ENCODE measurements at regions not wholly inside any gene's neighbourhood (a gene's known extent, or its start where the extent isn't known, plus 50 kb on each side); places are given as distances from the start of the nearest gene placed in this dataset.
A peak's percentile ranks its signal among the peaks of the same experiment; 100 is the strongest.

DNA sequence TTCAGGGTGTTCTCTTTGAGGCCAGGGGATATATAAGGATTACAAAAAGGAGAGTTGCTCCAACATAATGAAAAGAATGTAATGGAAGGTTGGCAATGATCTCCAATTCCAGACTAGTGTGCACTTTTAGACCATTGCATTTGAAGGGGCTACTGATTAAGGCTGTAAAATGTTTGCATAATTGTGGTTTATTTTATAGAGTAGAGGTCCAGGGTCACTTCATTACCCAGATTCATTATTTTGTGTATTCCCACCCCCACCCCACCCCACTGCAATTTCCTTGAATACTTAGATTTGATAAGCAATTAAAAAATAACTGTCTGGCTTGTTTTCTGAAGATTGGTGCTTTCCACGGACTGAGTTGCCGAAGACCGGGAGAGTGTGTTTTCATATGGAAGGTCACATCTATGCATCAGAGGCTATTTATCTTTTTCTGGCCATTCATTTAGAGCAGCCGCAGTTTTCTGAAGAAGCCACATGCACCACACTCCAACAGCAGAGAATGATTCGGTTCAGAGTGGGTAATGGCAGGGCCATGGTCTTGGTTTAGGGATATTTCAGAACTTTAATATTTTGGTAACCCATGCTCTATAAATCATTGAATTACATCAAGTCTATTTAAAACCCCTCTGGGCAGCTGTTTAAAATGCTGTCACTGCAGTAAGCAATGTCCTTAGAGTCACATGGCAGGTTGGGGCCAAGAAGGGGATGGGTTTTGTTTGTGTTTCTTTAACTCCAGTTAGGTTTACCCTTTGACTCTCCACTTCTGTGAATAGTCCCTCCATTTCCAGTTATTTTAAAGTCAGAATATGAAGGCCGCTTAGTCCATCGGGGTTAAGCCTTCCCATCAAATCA, 94.6 kb downstream of the TMEM30B start:
- no peaks in the 10 kb centered on the region for H3K36me3 ChIP-seq
- H3K27ac ChIP-seq: no peak overlapping the region
- H3K9me3 ChIP-seq (replicated peaks): no peaks in the 10 kb centered on the region; the same call in none of the 2 replicates
- H3K4me1 ChIP-seq: peaks cover 47% of the 10 kb centered on the region
- no peak overlapping the region for H3K4me3 ChIP-seq
- H3K27me3 ChIP-seq: no peaks in the 10 kb centered on the region
- no peak for DNase-seq

DNA sequence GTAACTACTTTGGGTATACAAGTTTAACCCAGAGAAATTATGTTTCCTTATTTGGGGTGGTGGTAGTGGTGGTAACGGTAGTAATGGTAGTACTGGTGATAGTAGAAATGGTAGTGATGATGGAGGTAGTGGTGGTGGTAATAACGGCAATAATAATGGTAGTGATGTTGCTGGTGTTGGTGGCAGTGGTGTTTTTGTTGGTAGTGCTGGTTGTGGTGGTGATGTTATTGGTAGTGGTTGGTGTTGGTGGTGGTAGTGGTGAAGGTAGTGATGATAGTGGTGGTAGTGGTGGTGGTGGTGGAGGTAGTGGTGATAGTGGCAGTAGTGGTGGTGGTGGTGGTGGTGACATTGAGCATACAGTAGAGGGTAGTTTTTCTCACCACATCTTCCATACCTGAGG, 95.6 kb downstream of the TMEM30B start:
- DNase-seq: no peak
- Histone ChIP-seq H3K27ac (no peak overlapping the region), H3K36me3 (no peaks in the 10 kb centered on the region), H3K4me3 (no peak overlapping the region), H3K4me1 (peaks cover 40% of the 10 kb centered on the region), H3K9me3 (replicated peaks) (no peaks in the 10 kb centered on the region; the same call in 1 of the 2 replicates), H3K27me3 (no peaks in the 10 kb centered on the region)

DNA sequence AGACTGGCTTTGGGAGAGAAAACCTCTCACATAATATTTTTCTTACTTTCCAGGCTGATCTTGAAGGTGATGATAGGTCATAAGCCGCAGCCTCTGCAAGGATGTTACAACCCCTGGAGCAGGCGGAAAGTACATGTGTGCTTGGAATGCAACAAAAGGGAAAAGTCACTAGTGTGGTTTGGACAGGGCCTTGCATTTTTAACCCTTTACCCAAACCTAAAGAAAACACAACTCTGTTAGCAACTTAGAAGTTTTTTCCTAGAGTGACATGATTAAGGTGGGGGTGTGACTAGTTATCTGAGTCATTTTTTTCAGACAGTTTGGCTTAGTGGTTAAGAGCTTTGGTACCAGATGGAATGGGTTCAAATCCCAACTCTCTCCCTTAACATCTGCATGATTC, 97.0 kb downstream of the TMEM30B start:
- H3K27me3 ChIP-seq: no peaks in the 10 kb centered on the region
- no peaks in the 10 kb centered on the region; the same call in 1 of the 2 replicates for H3K9me3 ChIP-seq (replicated peaks)
- no peak for DNase-seq
- H3K27ac ChIP-seq: no peak overlapping the region
- H3K36me3 ChIP-seq: no peaks in the 10 kb centered on the region
- no peak overlapping the region for H3K4me3 ChIP-seq
- H3K4me1 ChIP-seq: peaks cover 39% of the 10 kb centered on the region

DNA sequence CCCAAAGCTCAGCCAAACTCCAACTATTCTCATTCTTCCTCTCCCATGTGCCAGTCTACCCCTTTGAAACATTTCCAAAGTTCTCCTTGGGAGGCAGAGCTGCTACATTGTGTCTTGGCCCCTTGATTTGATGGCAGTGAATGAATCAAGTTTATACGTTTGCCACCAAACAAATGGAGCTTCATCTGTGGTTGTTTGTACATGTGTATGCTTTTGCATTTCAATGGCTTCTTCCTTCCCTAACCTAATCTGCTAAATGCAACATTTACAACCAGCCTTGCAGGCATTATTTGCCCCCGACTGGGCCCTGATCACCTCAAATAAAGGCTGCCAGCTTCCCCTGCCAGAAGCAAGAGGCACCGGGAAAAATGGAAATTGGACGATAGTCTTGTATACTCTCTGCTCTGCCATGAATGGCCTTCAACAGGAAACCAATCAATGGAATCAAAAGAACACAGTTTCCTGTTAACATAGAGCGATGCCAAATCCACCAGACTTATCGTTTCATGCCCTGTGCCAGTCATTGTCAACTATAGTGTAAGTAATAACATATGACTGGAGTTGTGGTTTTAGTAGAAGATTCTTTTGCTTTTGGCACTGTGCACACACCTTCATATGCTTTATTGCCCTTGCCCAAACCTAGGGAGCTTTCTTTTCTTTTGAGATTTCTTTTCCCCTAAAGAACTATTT, 97.8 kb downstream of the TMEM30B start:
- H3K4me1 ChIP-seq: peaks cover 47% of the 10 kb centered on the region
- no peaks in the 10 kb centered on the region; the same call in 1 of the 2 replicates for H3K9me3 ChIP-seq (replicated peaks)
- no peaks in the 10 kb centered on the region for H3K36me3 ChIP-seq
- no peak overlapping the region for H3K27ac ChIP-seq
- no peaks in the 10 kb centered on the region for H3K27me3 ChIP-seq
- H3K4me3 ChIP-seq: no peak overlapping the region
- no peak for DNase-seq

DNA sequence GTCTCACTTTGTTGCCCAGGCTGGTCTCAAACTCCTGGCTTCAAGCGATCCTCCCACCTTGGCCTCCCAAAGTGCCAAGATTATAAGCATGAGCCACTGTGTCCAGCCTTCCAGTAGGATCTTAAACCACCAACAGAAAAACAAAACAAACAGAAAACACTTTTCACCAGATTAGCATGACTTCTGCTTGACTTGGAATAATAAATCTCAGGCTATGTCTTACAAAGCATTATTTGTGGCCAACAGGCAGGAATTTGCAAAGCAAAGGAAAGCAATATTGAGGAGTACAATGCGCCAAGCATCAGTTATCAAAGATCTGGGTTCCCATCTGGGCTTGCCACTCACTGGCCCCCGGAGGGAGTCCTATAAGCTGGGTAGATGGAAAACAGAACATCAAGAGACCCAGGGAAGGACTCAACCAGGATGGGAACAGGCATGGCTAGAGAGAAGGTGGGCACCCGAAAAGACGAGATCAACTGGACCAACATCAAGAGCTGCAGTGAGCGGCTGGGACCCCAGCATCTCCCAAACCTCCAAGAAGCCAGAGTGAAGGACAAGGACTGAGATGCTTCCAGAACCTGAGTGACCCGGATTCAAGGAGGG, 101.2 kb downstream of the TMEM30B start:
- peaks cover 46% of the 10 kb centered on the region for H3K4me1 ChIP-seq
- no peaks in the 10 kb centered on the region for H3K9me3 ChIP-seq (replicated peaks)
- DNase-seq: no peak
- H3K27me3 ChIP-seq: no peaks in the 10 kb centered on the region
- peak overlapping the region; percentile 76; the same call in 1 of the 2 replicates for H3K27ac ChIP-seq
- no peak overlapping the region for H3K4me3 ChIP-seq
- no peaks in the 10 kb centered on the region for H3K36me3 ChIP-seq

DNA sequence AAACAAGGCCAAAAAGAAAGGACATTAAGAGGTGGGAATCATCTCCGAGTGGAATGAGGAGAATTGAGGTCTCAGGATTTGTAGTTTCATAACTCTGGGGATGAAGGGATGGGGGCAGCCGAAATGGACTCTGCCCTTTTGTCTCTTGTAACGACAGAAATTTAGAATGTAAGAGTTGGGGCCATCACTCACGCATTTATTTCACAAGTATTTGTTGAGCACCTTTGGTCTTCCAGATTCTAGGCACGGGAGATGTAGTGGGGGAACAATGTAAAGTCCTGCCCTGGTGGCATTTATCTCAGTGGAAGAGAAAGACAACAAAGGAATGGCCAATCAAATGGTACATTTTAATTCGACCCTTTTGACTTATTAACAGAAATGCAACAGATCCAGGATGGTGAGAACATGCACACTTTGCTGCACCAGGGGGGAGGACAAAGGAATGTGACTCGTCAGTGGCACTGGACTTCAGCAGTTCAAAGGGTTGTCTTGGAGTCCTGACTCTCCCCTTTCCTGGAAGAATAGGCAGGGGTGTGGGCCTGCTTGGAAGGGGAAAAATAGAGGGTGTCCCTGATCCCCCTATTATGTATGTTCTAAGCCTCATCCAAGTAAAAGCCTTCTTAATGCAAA, 102.0 kb downstream of the TMEM30B start:
- no peaks in the 10 kb centered on the region for H3K27me3 ChIP-seq
- no peaks in the 10 kb centered on the region for H3K36me3 ChIP-seq
- DNase-seq: no peak
- H3K9me3 ChIP-seq (replicated peaks): no peaks in the 10 kb centered on the region
- peaks cover 47% of the 10 kb centered on the region for H3K4me1 ChIP-seq
- H3K4me3 ChIP-seq: no peak overlapping the region
- peak overlapping the region; percentile 76 for H3K27ac ChIP-seq

DNA sequence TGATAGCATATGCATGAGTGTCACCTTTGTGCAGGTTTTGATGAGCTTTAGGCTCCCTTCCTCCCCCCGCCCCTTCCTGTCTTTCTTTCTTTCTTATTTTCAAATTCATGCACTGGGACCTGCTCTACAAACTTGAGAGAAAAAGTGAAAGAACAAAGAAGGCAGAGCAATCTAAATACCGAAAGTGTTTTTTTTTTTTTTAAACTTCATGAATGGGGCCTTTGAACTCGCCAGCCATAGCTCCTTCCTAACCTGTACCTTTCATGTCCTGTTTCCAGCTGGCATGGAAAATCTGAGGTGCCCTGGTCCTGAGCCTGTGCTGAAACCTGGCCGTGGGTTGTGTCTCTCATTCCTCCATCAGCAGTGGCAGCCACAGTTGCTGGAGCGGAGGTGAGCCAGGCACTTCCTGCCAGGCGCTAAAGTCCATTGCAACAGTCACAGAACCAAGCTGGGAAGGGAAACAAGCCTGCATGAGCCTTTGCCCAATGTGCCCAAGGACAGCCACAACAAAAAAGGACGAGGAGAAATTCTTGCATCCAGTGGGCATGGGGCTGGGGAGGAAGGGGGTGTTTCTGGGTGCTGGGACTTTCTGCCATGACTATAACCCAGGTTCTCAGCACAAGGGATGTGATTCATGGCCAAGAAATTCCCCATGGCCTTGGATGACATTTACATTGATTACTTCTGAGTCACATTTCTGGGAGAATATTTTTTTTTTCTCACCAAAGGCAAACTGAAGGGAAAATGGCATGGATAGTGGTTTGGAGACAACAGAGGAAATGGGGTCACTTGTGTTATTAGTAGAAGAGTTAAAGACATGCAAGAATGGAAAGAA, 102.7 kb downstream of the TMEM30B start:
- DNase-seq: peak; percentile 47 to 52
- peak overlapping the region; percentile 76 for H3K27ac ChIP-seq
- no peaks in the 10 kb centered on the region for H3K9me3 ChIP-seq (replicated peaks)
- H3K36me3 ChIP-seq: no peaks in the 10 kb centered on the region
- H3K27me3 ChIP-seq: no peaks in the 10 kb centered on the region
- H3K4me3 ChIP-seq: no peak overlapping the region
- peaks cover 47% of the 10 kb centered on the region for H3K4me1 ChIP-seq

DNA sequence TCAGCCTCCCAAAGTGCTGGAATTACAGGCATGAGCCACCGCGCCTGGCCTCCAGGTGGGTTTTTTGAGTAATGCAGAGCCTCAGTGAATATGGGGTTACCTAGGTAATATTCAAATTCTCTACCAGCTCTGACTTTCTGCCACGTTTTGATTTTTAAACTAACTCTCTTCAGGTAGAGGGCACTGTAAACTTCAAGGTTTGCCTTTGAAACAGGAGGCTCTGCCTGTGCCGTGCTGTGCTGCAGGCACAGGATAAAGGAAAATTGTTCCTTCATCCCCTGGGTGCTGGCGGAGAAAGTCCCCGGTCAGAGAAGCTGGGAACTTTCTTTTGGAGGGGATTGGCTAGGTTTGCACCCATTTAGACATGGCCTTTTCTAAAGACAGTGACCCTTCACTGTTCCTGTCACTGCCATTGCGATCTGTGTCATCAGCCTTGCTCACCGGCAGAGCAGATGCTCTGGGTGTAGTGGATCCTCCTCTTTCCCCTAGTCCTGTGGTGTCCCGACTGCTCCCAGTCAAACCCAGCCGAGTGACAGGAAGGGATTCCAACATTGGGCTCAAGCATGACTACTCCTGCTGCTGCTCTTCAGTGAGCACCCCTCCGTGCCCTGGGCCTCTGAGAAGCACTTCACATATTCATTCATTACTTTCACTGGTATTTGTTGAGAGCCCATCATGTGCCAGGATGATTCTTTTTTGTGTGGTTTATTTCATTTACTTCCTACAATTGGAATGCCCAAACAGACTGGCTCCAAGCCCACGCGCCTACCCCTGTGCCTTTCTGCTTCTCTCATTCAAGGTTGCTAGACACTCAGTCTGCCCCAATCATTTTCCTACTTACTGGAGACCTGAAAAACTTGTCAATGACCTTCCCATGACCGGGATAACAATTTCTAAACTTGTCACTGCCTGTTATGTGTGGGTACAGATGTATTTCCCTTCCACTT, 103.6 kb downstream of the TMEM30B start:
- Histone ChIP-seq H3K4me1 (peaks cover 46% of the 10 kb centered on the region), H3K9me3 (replicated peaks) (peaks cover 8% of the 10 kb centered on the region; the same call in 1 of the 2 replicates), H3K36me3 (no peaks in the 10 kb centered on the region), H3K27ac (peak overlapping the region; percentile 76), H3K27me3 (no peaks in the 10 kb centered on the region), H3K4me3 (no peak overlapping the region)
- DNase-seq: no peak

DNA sequence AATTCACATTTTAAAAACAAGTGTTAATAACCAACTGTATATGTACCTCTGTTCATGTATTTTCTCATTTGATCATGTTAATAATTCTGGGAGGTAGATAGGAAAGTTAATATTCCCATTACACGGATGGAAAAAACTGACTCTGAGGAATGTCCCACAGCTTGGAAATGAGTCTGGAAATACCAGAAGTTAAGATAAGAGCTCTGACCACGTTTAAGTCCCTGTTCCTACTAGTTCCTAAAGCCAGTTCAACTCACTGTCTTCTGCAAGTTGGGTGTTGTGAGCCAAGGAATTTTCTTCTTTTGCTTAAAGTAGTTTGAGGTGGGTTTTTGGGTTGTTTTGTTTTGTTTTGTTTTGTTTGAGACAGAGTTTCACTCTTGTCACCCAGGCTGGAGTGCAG, 104.5 kb downstream of the TMEM30B start:
- no peak for DNase-seq
- no peak overlapping the region for H3K4me3 ChIP-seq
- H3K9me3 ChIP-seq (replicated peaks): peaks cover 8% of the 10 kb centered on the region; the same call in 1 of the 2 replicates
- no peaks in the 10 kb centered on the region for H3K27me3 ChIP-seq
- H3K4me1 ChIP-seq: peaks cover 46% of the 10 kb centered on the region
- no peaks in the 10 kb centered on the region for H3K36me3 ChIP-seq
- no peak overlapping the region for H3K27ac ChIP-seq

DNA sequence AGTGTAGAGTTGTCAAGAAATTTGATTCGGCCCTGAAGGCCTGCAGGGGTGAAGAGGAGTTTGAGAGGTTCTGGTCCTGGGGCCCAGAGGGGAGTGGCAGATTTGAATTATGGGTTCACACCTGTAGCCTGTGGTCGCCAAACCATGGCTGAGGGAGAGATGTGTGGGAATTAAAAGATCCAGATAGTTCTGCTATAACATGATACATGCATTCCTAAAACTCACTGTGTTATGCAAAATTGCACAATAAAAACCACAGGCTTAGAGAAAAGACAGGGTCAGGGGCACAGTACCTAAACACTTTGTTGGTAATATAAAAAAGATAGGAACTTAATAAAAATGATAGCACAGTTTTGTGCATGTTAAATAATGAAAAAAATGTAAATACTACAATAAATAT, 106.2 kb downstream of the TMEM30B start:
- H3K4me3 ChIP-seq: no peak overlapping the region
- H3K27ac ChIP-seq: peak overlapping the region; percentile 28
- H3K36me3 ChIP-seq: no peaks in the 10 kb centered on the region
- H3K9me3 ChIP-seq (replicated peaks): peaks cover 8% of the 10 kb centered on the region; the same call in 1 of the 2 replicates
- H3K4me1 ChIP-seq: peaks cover 46% of the 10 kb centered on the region
- DNase-seq: no peak
- no peaks in the 10 kb centered on the region for H3K27me3 ChIP-seq

DNA sequence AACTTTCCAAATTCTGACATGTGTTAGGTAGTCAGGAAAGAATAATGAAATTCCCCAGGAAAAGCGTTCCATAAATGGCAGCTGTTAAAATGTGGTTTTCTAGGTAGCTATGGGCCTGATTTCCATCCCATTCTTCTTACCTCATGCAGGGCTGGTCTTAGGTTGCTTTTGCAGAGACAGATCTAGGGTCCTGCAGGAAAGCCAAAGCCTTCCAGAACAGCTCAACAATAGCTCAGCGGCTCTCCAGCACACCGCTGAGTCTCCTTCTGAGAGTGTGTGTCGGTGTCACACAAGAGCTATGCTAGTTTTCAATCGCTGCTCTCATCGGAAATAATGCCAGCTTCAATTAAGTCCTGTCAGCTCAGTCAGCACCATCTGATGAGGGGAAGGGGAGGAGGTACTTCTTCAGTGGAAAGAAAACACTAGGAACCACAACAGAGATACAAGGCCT, 106.7 kb downstream of the TMEM30B start:
- peak overlapping the region; percentile 28 for H3K27ac ChIP-seq

DNA sequence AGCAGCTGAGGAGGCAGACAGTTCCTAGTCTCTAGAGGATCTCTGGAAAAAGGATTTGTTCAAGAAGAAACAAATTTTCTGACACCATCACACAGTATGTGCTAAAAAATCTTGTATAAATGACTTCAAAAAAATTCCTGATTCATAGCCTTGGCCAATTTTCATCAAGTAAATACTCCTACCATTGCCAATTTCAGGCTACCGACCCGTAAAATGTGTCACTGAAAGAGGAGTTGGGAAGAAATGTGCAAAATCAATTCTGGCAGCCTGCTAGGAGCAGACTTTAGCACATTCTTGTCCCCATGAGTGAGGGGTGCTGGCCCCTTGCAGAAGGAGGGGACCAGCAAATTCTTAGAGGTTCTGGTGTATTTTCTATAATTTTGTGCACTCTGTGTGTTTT, 109.4 kb downstream of the TMEM30B start:
- DNase-seq: no peak
- Histone ChIP-seq H3K27ac (no peak overlapping the region), H3K36me3 (no peaks in the 10 kb centered on the region), H3K4me1 (peaks cover 24% of the 10 kb centered on the region), H3K4me3 (no peak overlapping the region), H3K27me3 (no peaks in the 10 kb centered on the region), H3K9me3 (replicated peaks) (peaks cover 8% of the 10 kb centered on the region; the same call in 1 of the 2 replicates)

More for the DNA sequence above, 106.7 kb downstream of the TMEM30B start:
- no peaks in the 10 kb centered on the region for H3K27me3 ChIP-seq
- H3K36me3 ChIP-seq: no peaks in the 10 kb centered on the region
- H3K4me1 ChIP-seq: peaks cover 42% of the 10 kb centered on the region
- H3K4me3 ChIP-seq: no peak overlapping the region
- H3K9me3 ChIP-seq (replicated peaks): peaks cover 8% of the 10 kb centered on the region; the same call in 1 of the 2 replicates
- DNase-seq: no peak

DNA sequence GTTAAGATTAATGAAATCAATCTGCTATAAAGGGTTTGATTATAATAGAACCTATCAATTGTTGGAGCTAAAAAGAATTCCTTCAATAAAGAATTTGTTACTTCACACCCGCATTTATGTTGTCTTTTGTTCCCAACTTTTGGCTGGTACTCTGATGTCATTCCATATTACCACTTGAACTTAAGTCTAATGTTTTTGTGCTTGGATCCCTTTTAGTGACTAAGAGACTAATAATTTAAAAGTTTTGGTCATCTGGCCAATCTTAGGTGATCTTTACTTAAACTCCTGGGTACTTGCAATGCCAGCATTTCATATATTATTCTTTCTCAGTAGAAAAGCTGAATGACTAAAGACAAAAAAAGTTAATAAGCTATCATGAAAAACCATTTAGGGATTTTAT, 113.0 kb downstream of the TMEM30B start:
- Histone ChIP-seq H3K36me3 (no peaks in the 10 kb centered on the region), H3K4me3 (no peak overlapping the region), H3K27me3 (no peaks in the 10 kb centered on the region), H3K27ac (no peak overlapping the region), H3K9me3 (replicated peaks) (peaks cover 10% of the 10 kb centered on the region), H3K4me1 (0 out of 2 replicates have a peak, but pooled peaks cover 3% of the 10 kb centered on the region)
- DNase-seq: no peak
